ENCODE measurements at regions not wholly inside any gene's neighbourhood (a gene's known extent, or its start where the extent isn't known, plus 50 kb on each side); places are given as distances from the start of the nearest gene placed in this dataset.

DNA sequence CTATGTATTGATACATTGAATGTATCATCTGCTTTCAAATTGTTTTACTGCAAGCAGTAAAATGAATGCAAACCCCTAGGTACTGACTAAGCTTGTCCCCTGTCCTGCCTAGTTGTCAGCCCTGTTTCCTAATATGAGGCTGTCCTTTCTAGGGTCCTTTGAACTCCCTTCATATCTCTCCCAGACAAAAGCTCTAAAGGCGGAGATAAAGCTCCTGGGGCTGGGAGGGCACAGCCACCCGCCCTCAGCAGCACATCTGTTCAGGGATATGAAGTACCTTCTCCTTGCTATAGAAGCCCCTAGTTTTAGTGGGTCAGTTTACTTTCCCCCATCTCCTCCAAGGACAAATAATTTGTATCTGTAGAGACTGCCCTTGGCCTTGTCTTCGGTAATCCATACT is 93.1 kb upstream of the ETS2 start:
- TF ChIP-seq, protein P1, sequence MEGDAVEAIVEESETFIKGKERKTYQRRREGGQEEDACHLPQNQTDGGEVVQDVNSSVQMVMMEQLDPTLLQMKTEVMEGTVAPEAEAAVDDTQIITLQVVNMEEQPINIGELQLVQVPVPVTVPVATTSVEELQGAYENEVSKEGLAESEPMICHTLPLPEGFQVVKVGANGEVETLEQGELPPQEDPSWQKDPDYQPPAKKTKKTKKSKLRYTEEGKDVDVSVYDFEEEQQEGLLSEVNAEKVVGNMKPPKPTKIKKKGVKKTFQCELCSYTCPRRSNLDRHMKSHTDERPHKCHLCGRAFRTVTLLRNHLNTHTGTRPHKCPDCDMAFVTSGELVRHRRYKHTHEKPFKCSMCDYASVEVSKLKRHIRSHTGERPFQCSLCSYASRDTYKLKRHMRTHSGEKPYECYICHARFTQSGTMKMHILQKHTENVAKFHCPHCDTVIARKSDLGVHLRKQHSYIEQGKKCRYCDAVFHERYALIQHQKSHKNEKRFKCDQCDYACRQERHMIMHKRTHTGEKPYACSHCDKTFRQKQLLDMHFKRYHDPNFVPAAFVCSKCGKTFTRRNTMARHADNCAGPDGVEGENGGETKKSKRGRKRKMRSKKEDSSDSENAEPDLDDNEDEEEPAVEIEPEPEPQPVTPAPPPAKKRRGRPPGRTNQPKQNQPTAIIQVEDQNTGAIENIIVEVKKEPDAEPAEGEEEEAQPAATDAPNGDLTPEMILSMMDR (conservative IDR thresholded peaks at IDR 0.05; ENCODE audit: low read length), result no peak
- TF ChIP-seq EZH2phosphoT487 (IDR thresholded peaks at IDR 0.05; ENCODE audit: borderline replicate concordance, low read depth, low read length), result no peak
